GM12864 (cell line): ENCODE measurements at regions not wholly inside any gene's neighbourhood (a gene's known extent, or its start where the extent isn't known, plus 50 kb on each side); places are given as distances from the start of the nearest gene placed in this dataset.
A peak's percentile ranks its signal among the peaks of the same experiment; 100 is the strongest.

Experiments
- DNase-seq: peaks from one replicate; pipeline ENCODE4 v3.0.0-alpha.2; 2011; ENCODE audit warnings: low read depth
- H3K4me3 ChIP-seq: 2 replicates; pipeline ENCODE4 v1.5.1; 2011; ENCODE audit warnings: mild to moderate bottlenecking, low read depth, low read length, control low read depth
- CTCF ChIP-seq: IDR thresholded peaks from 2 replicates; pipeline ENCODE4 v1.5.1; 2011; ENCODE audit warnings: low read depth, mild to moderate bottlenecking, moderate library complexity, low read length, control low read depth, inconsistent platforms; ENCODE audit errors: missing control alignments

GRCh38 chr10:78300526-78300925, 266.9 kb downstream of the RPS24 start:
- DNase-seq, result no peak
- no peak overlapping the region for H3K4me3 ChIP-seq
- TF ChIP-seq CTCF, result no peak

- no peak for TF ChIP-seq CTCF
- DNase-seq, result no peak
- H3K4me3 ChIP-seq, result no peak overlapping the region
Measured at GRCh38 chr10:78301481-78301880, 267.8 kb downstream of the RPS24 start.

GRCh38 chr10:78301891-78302738, 268.5 kb downstream of the RPS24 start:
- no peak for TF ChIP-seq CTCF
- peak overlapping the region; percentile 55 for H3K4me3 ChIP-seq
- DNase-seq, result no peak

- peak overlapping the region; percentile 55 for H3K4me3 ChIP-seq
- no peak for DNase-seq
- no peak for TF ChIP-seq CTCF
Measured at GRCh38 chr10:78302739-78302988, 269.0 kb downstream of the RPS24 start.

GRCh38 chr10:78302989-78303854, 269.6 kb downstream of the RPS24 start:
- peak overlapping the region; percentile 55 for H3K4me3 ChIP-seq
- peak; percentile 87 for TF ChIP-seq CTCF
- DNase-seq, result peak; percentile 60

- no peak overlapping the region for H3K4me3 ChIP-seq
- no peak for TF ChIP-seq CTCF
Measured at GRCh38 chr10:78304091-78305045, 270.7 kb downstream of the RPS24 start.

More at GRCh38 chr10:78304091-78305045, 270.7 kb downstream of the RPS24 start:
- no peak for DNase-seq
